SK-N-SH (cell line): ENCODE measurements at regions not wholly inside any gene's neighbourhood (a gene's known extent, or its start where the extent isn't known, plus 50 kb on each side); places are given as distances from the start of the nearest gene placed in this dataset.

ENCODE experiments used
- RXRA ChIP-seq: IDR thresholded peaks from 2 replicates; pipeline ENCODE4 v1.4.0; 2012; ENCODE audit warnings: low read depth, mild to moderate bottlenecking, borderline replicate concordance
- SIN3A ChIP-seq: IDR thresholded peaks from 2 replicates; pipeline ENCODE4 v1.6.1; 2012; ENCODE audit warnings: low read depth, mild to moderate bottlenecking, low read length, moderate library complexity, borderline replicate concordance
- TEAD4 ChIP-seq: IDR thresholded peaks from 2 replicates; pipeline ENCODE4 v1.4.0; 2012; ENCODE audit warnings: mild to moderate bottlenecking, borderline replicate concordance; ENCODE audit not compliant: insufficient read depth
- TF ChIP-seq, protein P1 (sequence below): fragments of 200-600 bp; sonication (generic); IDR thresholded peaks from 2 replicates; pipeline ENCODE4 v1.6.1; 2017; ENCODE audit warnings: antibody characterized with exemption, mild to moderate bottlenecking, moderate library complexity
- TF ChIP-seq, protein P2 (sequence below): IDR thresholded peaks from 2 replicates; pipeline ENCODE4 v1.4.0; 2012; ENCODE audit warnings: low read depth, borderline replicate concordance

DNA sequence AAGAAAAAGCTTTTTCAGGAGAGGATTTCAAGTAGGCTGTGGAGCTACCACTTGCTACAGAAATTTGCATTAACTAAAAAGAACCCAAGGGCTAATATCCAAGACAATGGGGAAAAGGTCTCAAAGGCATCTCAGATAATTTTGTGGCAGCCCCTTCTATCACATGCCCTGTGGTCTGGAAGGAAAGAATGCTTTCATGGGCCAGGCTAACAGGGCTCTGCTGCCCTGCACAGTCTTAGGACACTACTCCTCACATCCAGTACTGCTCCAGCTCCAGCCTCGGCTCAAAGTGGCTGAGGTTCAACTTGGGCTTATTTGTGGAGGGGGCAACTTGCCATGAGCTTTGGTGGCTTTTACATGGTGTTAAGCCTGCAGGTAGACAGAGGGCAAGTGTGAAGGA is 1150.3 kb downstream of the CNTNAP5 start:
- TF ChIP-seq, protein P1, sequence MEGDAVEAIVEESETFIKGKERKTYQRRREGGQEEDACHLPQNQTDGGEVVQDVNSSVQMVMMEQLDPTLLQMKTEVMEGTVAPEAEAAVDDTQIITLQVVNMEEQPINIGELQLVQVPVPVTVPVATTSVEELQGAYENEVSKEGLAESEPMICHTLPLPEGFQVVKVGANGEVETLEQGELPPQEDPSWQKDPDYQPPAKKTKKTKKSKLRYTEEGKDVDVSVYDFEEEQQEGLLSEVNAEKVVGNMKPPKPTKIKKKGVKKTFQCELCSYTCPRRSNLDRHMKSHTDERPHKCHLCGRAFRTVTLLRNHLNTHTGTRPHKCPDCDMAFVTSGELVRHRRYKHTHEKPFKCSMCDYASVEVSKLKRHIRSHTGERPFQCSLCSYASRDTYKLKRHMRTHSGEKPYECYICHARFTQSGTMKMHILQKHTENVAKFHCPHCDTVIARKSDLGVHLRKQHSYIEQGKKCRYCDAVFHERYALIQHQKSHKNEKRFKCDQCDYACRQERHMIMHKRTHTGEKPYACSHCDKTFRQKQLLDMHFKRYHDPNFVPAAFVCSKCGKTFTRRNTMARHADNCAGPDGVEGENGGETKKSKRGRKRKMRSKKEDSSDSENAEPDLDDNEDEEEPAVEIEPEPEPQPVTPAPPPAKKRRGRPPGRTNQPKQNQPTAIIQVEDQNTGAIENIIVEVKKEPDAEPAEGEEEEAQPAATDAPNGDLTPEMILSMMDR = no peak
- no peak for TF ChIP-seq TEAD4
- TF ChIP-seq SIN3A = no peak
- TF ChIP-seq, protein P2, sequence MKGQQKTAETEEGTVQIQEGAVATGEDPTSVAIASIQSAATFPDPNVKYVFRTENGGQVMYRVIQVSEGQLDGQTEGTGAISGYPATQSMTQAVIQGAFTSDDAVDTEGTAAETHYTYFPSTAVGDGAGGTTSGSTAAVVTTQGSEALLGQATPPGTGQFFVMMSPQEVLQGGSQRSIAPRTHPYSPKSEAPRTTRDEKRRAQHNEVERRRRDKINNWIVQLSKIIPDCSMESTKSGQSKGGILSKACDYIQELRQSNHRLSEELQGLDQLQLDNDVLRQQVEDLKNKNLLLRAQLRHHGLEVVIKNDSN = no peak
- no peak for TF ChIP-seq RXRA
